ENCODE measurements at regions not wholly inside any gene's neighbourhood (a gene's known extent, or its start where the extent isn't known, plus 50 kb on each side); places are given as distances from the start of the nearest gene placed in this dataset.
"Not testable (repeated sequence)": the region's sequence is repeated elsewhere in the genome, so short reads cannot be mapped to it uniquely, and the experiment has no call there.

DNA sequence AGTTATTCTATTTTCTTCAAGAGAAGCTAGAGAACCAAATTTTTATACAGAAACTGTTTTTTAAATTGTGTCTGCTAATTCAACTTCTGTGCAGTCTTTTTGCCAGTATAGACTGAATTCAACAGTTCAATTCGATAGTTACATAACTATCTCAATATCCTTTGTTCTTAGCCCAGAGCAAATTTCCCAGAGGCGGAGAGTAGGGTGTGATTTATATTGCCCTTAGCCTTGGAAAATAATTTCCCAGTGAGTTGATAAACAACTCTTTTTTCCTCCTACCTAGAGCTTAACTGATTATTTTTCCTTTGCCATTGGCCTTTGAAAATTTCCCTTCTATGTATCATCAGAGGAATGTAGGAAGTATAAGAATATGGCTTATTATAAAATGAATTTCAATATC lies 420.5 kb downstream of the NSUN3 start:
- DNase-seq (ENCODE audit: low read depth, low spot score), result no peak

DNA sequence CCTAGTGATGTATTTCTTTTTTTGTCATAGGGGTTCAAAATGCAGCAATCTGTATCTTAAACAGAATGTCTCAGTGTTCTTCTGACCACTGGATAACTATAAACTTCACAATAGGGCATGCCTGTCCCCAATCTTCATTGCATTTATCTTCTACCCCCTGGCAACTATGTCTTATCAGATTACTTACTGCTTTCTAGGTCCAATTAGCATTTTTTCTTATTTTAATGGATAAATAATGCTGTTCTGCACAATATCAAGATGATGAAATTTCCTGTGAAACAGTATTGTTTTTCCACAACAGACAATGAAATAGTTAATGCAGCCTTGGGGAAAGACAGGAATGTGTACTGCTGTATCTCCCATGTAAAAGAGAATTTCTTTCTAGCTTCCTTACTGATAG lies 432.1 kb downstream of the NSUN3 start:
- no peak for DNase-seq (ENCODE audit: low read depth, low spot score)

DNA sequence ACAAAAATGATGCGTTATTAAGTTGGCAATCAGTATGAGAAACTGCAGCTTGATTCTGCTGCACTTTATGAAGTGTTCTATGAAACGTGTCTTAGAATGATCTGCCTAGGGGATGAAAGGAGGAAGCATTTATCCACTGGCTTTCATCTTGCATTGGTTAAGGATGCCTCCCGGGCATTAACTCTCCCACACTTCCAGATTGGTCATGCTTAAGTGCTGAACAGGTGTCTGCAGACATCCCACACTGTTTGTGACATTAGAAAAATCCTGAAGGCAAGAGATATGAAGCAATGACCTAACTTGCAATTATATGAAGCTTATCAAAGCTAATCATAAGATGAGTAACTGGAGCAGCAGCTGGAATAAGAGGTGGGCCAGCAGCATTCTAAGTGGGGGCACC lies 437.3 kb downstream of the NSUN3 start:
- no peak for DNase-seq (ENCODE audit: low read depth, low spot score)

DNA sequence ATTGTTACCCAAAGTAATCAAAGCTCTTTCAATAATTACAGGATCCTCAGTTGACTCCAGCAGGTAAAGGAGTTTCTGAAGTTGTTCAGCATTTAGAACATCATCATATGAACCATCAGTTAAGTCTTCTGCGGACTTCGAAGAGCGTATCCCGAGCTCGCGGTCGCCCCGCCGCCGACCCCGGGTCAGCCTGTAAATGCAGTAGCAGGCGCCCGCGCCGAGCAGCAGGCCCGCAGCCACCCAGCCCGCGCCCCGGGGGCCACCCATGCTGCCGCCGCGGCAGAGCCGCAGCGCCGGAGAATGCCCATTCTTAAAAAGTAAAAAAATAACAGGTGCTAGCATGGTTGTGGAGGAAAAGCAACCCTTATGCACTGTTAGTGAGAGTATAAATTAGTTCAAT lies 444.5 kb downstream of the NSUN3 start:
- not testable (repeated sequence) for DNase-seq (ENCODE audit: low read depth, low spot score)

DNA sequence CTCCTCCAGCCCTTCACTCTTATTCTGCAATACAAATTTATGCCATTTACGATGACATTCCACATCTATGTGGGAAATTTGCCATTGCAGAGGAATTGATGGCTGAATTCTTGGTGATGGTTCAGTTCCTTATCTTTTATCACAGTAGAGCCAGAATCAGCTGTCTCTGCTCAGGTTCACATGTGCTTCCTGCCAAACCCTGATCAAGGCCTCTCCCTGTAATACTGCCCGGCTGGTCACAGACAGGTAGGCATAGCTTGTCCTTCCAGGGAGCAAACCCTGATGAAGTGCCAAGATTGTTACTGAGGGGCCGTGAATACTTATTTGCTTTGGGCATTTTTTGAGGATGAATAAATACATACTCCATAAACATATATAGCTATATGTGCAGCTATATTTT lies 450.0 kb downstream of the NSUN3 start:
- DNase-seq (ENCODE audit: low read depth, low spot score), result no peak

DNA sequence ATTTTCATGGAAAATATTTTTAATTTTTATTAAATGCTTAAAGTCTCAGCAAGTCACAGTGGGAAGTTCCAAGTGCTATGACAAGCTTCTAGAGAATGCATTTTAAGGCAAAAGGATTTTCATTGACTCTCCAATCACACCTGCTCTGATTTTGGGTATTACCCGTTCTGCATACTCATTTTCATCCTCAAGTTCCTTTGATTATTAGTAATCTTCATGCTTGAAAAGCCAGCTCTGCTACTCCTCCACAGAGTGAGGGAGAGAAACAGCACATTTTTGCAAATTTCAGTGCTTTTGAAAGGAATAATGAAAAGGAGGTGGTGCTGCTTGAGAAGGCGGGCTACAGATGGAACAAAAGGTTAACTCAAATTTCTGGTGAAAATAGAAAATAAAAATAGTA lies 450.7 kb downstream of the NSUN3 start:
- DNase-seq (ENCODE audit: low read depth, low spot score), result no peak

DNA sequence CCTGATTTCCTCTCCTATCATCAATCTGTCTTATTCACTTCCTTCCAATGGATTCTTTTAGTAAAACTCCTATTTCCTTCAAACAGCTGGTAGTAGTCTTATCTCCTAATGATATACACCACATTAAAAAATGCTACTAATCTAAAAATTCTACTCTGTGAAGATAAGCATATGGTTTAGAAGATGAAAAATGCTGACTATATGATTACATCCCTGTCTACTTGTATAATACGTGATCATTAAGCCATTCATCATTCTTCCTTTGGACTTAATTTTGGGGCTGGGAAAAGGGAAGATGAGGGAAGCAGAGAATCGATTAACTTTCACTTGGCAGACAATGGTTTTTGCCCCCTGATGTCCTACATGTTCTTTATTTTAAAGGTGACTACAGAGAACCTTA lies 453.1 kb downstream of the NSUN3 start:
- no peak for DNase-seq (ENCODE audit: low read depth, low spot score)

DNA sequence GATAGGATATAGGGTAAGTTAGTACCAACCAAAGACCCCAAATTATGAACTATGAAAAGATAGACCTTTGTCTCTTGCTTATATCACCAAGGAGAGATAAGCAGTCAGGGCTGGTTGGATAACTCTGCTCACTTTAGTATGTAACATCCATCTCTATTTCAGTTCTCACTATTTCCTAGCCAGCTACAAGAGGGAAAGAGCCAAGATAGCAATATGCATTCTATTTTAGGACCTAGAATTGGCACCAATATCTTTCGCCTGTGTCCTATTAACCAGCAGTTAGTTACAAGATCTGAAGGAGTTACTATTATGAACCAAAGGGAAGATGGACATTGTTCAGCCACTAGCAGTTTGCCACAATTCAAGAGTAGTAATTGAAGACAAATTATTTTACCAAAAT lies 457.5 kb downstream of the NSUN3 start:
- DNase-seq (ENCODE audit: low read depth, low spot score), result no peak

DNA sequence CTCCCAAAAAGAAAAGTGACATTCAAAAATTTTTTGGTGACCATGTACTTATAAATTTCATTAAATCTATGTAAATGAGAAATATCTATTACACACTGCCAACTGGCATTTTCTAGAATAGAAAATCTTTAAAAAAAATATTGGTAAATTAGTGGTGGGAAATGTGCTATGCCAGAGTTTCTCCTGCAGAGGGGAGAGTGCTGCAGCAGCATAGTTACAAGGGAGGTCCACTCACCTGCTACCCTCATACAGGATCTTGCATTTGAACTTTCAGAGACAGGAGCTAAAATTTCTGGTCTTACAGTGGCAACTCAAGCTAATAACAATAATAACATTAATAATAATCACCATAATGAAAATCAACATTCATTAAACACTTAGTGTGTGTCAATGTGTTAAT lies 459.6 kb downstream of the NSUN3 start:
- DNase-seq (ENCODE audit: low read depth, low spot score), result no peak

DNA sequence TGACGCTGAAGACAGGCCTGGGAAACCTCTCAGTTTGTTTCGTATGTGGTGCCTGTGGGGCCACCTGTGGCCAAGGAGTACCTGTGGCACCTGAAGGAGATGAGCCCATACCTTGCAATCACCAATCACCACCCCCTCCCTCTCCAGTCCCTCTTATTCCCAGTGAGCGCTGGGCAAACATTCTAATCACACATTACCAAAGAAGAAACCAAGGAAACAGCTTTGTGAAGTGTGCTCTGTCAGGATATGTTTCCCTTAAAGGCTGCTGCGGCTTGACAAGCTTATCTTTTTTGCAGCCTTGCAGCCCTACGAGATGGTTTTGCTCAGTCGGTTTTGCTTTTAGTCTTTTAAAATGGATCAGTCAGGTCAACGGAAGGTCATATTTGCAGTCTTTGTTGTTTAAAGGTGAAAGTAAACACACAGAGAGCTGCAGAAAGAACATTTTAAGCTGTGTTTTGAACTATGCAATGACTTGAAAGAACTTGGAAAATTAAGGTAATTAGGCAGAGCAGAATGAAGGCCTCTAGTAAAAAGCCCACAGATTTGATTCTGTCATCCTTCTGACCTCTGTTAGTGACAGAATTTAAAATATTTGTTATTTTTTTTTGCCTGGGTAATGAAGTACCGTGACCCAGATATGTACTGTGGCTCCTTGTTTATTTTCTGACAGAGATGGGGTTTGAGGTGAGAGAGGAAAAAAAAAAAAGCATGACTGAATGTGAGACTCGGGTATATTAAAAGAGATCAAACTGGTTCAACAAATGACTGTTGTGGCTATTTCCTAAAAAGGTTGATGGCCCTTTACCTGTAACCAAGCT lies 461.4 kb downstream of the NSUN3 start:
- no peak for DNase-seq (ENCODE audit: low read depth, low spot score)

DNA sequence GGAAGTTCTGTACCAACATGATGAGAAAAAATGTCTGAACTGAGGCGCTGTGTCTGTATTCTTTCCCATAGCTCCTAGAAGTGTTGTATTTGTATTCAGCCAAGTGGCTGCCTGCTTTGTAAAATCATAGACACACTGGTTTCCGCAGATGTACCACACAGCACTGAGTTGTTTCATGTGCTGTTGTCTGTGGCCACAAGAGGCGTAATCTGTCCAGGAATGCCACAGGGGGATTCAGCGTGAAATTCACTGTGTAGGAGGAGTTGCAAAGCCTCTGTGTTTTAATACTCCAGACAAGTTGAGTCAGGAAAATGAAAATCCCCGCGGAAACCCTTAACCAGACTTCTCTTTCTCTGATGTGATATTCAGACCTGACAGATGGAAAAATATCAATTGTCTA lies 462.2 kb downstream of the NSUN3 start:
- no peak for DNase-seq (ENCODE audit: low read depth, low spot score)

DNA sequence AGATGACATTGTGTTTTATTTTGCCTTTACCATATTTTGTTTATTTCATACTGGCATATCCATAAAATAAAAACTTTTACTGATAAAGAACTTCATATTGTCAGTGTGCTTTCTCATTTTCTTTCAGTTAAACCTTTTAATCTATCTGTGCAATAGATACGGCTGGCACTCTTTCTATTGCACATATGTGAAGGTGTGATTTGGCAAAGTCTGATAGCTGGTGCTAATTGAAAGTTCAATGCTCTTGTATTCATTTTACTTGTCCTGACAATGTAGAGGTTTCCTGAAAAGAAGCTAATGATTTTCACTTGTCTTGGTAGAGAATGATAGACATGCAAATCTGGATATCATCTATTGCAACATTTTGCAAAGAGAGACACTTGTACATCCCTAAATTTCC lies 467.0 kb downstream of the NSUN3 start:
- no peak for DNase-seq (ENCODE audit: low read depth, low spot score)

DNA sequence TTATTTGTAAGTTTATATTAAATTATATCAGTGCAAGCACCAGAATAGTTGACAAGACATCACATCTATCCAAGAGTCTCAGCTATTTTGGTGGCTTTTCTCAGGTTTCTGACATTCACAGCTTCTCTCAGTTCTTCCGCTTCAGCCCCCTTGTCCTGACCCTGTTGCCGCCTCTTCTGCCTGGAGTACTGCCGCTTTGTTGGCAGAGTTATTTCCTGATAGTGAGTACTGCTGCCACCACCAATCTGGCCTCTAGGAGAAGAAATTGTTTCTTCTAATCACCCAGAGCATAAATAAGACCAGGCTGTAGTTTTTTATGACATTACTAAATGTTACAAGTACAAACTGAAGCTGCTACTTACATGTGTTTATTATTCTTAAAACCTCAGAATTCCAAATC lies 470.1 kb downstream of the NSUN3 start:
- DNase-seq (ENCODE audit: low read depth, low spot score), result no peak

DNA sequence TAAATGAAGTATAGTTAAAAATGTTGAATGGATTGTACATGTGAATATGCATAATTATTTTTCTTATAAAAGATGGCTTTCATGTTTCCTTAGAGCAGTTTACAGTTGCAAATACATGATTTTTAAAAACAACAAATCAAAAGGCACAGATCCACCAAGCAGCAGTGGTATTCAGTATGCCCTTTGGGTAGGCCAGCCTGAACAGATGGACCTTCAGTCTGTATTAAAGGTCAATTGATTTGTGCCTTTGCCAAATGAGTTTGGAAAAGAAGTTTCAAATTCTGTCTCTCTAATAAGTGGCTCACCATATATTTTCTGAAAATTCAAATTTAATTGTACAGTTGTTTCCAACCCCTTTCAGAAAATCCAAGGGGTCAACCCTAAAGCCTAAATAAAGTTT lies 477.1 kb downstream of the NSUN3 start:
- DNase-seq (ENCODE audit: low read depth, low spot score), result no peak

DNA sequence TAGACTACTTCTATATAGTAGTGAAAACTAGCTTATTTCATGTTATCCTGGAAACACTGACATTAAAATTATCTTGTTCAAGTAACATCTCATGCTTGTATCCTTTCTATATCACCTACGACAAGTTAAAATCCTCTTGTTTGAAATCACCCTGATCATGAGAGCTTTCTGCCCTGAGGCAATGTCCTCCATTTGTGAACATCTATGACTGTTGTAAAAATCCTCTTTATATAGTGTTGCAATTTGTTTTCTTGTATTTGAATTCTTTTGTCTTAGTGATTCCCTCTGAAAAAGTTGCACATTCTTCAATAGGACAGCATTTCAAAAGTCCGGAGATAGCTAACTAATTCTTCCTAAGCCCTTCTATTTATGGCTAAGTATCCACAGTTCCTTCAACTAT lies 480.3 kb downstream of the NSUN3 start:
- no peak for DNase-seq (ENCODE audit: low read depth, low spot score)

DNA sequence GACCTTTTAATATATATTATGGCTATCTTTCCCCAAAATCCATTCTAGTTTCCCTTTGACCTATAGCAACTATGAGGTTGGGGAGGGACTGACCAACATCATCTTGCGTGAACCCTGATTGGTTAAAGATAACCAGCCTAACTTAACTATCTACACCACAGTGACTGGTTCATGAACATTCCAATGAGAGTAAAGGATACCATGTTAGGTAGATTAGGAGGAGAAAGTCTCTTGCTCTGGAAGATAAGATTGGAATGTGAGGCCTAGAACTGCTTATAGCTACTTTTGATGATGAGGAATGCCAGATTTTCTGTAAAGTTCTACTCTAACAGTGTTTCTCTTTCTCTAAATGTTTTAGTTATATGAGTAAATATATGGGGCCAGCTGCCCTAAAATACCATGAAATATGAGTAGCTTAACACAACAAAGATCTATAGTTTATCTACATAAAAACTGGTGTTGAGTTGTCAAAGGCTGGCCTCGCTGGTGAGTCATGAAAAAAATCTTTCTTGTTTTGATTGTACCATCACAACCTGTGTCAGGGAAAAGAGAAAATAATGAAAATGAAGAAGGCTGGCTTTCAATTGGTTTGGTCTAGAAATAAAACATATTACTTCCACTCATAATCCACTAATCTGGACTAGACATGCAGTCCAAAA lies 481.4 kb downstream of the NSUN3 start:
- no peak for DNase-seq (ENCODE audit: low read depth, low spot score)

DNA sequence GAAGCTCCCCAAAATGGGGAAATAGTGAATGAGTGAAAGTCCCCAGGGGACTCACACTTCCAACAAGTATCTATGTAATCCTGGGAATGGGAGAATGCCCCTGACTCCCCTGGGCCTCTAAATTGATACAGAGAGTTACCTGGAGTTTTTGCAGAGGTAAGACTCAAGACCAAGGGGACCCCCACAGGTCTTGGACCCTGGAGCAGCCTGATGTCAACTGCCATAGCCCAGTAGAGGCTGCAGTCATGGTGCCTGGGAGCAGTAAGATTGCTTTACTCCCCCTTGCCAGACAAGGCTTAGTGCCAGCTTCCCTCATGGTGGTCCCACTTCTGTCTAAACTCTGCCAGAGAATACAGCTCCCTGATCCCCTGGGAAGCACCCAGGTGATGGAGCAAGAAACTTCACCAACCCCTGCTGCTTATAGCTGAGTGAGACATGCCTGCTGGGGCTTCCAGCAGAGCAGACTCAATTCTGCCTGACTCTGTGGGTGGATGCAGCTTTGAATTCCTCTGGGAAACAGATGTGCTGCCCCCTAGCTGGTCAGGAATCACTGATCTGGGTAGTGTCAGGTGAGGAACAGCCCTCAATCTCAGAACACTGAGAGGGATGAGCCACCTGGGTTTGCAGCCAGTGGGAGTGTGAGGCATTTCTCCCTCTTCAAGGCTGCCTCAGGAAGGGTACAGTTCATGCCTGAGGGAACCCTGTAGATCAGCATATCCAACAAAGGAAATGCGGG lies 485.9 kb downstream of the NSUN3 start:
- DNase-seq (ENCODE audit: low read depth, low spot score), result no peak

DNA sequence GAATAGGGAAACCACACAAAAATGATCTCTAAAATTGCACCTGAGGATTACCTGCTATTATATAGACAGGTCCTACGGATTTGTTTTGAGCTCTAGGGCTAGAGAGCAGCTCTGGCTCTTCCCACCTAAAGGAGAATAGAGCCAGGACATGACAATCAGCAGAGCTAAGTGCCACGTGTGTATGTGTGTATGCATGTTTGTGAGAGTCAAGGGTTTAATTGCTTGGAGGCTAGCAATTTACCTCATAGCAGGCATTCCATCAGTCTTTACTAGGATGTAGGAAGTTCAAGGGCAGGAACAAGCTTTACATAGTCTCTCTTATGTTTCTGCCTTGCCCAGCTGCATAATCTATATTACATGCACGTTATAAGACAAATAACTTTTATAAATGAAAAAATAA lies 498.2 kb downstream of the NSUN3 start:
- DNase-seq (ENCODE audit: low read depth, low spot score), result no peak

DNA sequence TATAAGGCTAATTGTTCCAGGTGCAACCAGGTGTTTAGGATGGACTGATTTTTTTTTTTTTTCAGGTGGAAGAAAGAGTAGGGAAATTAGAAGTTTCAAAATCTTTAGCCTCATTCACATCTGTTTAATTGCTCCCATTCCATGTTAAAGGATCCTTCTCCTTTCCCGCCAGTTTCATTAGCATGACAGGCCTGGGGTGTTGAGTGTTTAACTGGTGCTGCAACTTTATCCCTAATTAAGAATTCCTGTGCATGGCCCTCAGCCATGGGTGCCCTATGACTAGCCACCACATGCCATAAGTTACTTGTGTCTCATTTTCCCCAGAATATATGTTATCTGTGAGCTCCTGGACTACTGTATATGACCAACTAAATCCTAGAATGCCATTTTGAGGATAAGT lies 501.4 kb downstream of the NSUN3 start:
- DNase-seq (ENCODE audit: low read depth, low spot score), result no peak

DNA sequence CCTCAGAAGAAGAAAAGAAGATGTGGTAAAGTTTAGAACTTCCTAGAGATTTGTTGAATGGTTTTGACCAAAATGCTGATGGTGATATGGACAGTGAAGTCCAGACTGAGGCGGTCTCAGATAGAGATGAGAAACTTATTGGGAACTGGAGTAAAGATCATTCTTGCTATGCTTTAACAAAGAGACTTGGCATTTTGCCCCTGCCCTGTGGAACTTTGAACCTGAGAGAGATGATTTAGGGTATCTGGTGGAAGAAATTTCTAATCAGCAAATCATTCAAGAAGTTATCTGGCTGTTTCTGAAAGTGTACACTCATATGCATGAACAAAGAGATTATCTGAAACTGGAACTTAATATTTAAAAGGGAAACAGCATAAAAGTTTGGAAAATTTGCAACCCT lies 505.2 kb downstream of the NSUN3 start:
- no peak for DNase-seq (ENCODE audit: low read depth, low spot score)

DNA sequence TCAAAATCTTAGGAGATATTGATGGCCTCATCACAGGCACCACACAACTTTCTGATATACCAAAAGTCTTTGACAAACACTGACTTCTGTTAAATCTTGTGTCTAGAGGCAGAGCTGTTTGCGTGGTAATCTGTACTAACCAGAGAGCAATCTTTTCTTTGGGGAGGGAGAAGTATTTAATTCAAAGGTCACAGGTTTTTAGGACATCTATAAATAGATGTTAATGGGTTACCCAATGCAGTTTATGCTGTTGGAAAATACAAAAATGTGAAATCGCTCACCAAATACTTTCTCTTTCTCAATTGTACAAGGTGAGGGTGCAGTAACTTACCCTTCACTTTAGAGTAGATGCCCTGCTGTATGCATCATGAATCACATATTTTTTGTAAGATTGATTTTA lies 510.5 kb downstream of the NSUN3 start:
- DNase-seq (ENCODE audit: low read depth, low spot score), result no peak

DNA sequence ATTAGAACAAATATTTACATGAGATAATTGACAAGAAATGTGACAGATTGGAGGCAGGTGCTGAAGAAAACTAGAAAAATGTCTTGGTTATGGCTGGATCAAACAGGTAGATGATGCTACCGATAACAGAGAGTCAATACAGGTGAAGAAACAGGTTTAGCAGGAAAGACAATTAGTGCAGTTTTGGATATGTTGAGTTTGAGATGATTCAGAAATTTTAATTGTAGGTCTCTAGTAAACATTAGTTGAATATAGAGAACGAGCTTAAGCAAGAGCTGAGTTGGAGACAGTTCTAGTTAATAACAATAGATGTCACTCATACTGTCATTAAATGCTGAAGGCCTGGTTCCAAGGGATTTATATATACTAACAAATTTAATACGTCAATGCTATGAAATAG lies 524.4 kb downstream of the NSUN3 start:
- no peak for DNase-seq (ENCODE audit: low read depth, low spot score)
